Cardiac muscle cell (in vitro differentiated cells and primary cell): ENCODE measurements at regions not wholly inside any gene's neighbourhood (a gene's known extent, or its start where the extent isn't known, plus 50 kb on each side); places are given as distances from the start of the nearest gene placed in this dataset.

ENCODE experiments used
- DNase-seq, 2 donors: peaks; one replicate each; pipeline versions ENCODE4 v3.0.0 to v3.0.0-alpha.2; 2010 to 2017; ENCODE audit warnings: low read depth in 1 of 2, low spot score in 1 of 2
- H3K27ac ChIP-seq: fragments of 200-600 bp; sonication (generic); 2 replicates; pipeline ENCODE4 v1.5.1; 2016
- H3K27me3 ChIP-seq: fragments of 200-600 bp; sonication (generic); 2 replicates; pipeline ENCODE4 v1.6.0; 2016; ENCODE audit warnings: control low read depth
- H3K36me3 ChIP-seq: fragments of 200-600 bp; sonication (generic); 2 replicates; pipeline ENCODE4 v1.5.1; 2016; ENCODE audit warnings: control low read depth
- H3K4me1 ChIP-seq: fragments of 200-600 bp; sonication (generic); 2 replicates; pipeline ENCODE4 v1.8.1; 2017; ENCODE audit warnings: low read depth, mild to moderate bottlenecking, mixed run types
- H3K4me3 ChIP-seq: fragments of 200-600 bp; sonication (generic); 2 replicates; pipeline ENCODE4 v1.5.1; 2016; ENCODE audit warnings: mild to moderate bottlenecking
- H3K9me3 ChIP-seq: fragments of 200-600 bp; sonication (generic); 2 replicates; pipeline ENCODE4 v1.5.1; 2017; ENCODE audit warnings: low read depth, mild to moderate bottlenecking, control low read depth
- CTCF ChIP-seq: IDR thresholded peaks from 2 replicates; pipeline ENCODE4 v1.5.1; 2012; ENCODE audit warnings: low read depth, mild to moderate bottlenecking, low read length

- no peaks in the 10 kb centered on the region for H3K36me3 ChIP-seq
- H3K27ac ChIP-seq, result no peak overlapping the region
- no peaks in the 10 kb centered on the region for H3K27me3 ChIP-seq
- no peaks in the 10 kb centered on the region for H3K9me3 ChIP-seq
- H3K4me3 ChIP-seq, result no peak overlapping the region
- no peaks in the 10 kb centered on the region for H3K4me1 ChIP-seq
- peak in 1 of 2 donors; percentile 44 for DNase-seq
- TF ChIP-seq CTCF, result no peak
Observed at GRCh38 chrX:45710081-45710801, 509.6 kb upstream of the DIPK2B start.

GRCh38 chrX:45709381-45709780 is 508.7 kb upstream of the DIPK2B start:
- Histone ChIP-seq H3K4me1 (no peaks in the 10 kb centered on the region), H3K27me3 (no peaks in the 10 kb centered on the region), H3K36me3 (no peaks in the 10 kb centered on the region), H3K4me3 (no peak overlapping the region), H3K27ac (no peak overlapping the region), H3K9me3 (no peaks in the 10 kb centered on the region)
- no peak for DNase-seq
- no peak for TF ChIP-seq CTCF

- H3K36me3 ChIP-seq, result no peaks in the 10 kb centered on the region
- no peaks in the 10 kb centered on the region for H3K4me1 ChIP-seq
- no peak for TF ChIP-seq CTCF
- no peaks in the 10 kb centered on the region for H3K27me3 ChIP-seq
- H3K4me3 ChIP-seq, result no peak overlapping the region
- peak in 1 of 2 donors; percentile 57 for DNase-seq
- no peak overlapping the region for H3K27ac ChIP-seq
- no peaks in the 10 kb centered on the region for H3K9me3 ChIP-seq
Observed at GRCh38 chrX:45699158-45699557, 498.5 kb upstream of the DIPK2B start.

GRCh38 chrX:45697591-45697990 is 496.9 kb upstream of the DIPK2B start:
- Histone ChIP-seq H3K36me3 (no peaks in the 10 kb centered on the region), H3K9me3 (no peaks in the 10 kb centered on the region), H3K4me3 (no peak overlapping the region), H3K4me1 (no peaks in the 10 kb centered on the region), H3K27ac (no peak overlapping the region), H3K27me3 (no peaks in the 10 kb centered on the region)
- no peak for TF ChIP-seq CTCF
- peak in 1 of 2 donors; percentile 77 for DNase-seq

GRCh38 chrX:45696736-45697135 is 496.1 kb upstream of the DIPK2B start:
- Histone ChIP-seq H3K36me3 (no peaks in the 10 kb centered on the region), H3K27me3 (no peaks in the 10 kb centered on the region), H3K9me3 (no peaks in the 10 kb centered on the region), H3K4me3 (no peak overlapping the region), H3K27ac (no peak overlapping the region), H3K4me1 (no peaks in the 10 kb centered on the region)
- no peak for DNase-seq
- TF ChIP-seq CTCF, result no peak
